Panc1 (cell line): ENCODE measurements at regions not wholly inside any gene's neighbourhood (a gene's known extent, or its start where the extent isn't known, plus 50 kb on each side); places are given as distances from the start of the nearest gene placed in this dataset.

Source experiments
- ATAC-seq: fragments of 200-7000 bp; cut with Tn5 transposase; 2 replicates; pipeline ENCODE4 v1.9.1; 2020; ENCODE audit warnings: mild to moderate bottlenecking, moderate library complexity
- BruUV-seq: library from RNA; stranded (reverse); fragments of 400-500 nt; replicated peaks from 2 replicates; lab custom pipeline; 2021; lab: Mats Ljungman, UMichigan
- CTCF ChIA-PET: fragments of 300-600 bp; sonication (Branson Sonifier 250); formaldehyde crosslinking; loops from one replicate; lab custom pipeline; 2022; ENCODE audit warnings: antibody characterized with exemption; lab: Charles Lee
- POLR2A ChIA-PET: fragments of 300-600 bp; sonication (Branson Sonifier 250); formaldehyde crosslinking; loops from one replicate; lab custom pipeline; 2022; ENCODE audit warnings: antibody characterized with exemption; lab: Charles Lee
- DNase-seq: peaks from one replicate; pipeline ENCODE4 v3.0.0-alpha.2; 2010; ENCODE audit warnings: low read depth, low spot score
- H3K27ac ChIP-seq: 2 replicates; pipeline ENCODE4 v1.5.1; 2011; ENCODE audit warnings: mild to moderate bottlenecking, low read length, inconsistent platforms
- H3K27me3 ChIP-seq: fragments of 200-500 bp; sonication (Bioruptor generic); 2 replicates; pipeline ENCODE4 v1.6.0; 2014; ENCODE audit warnings: low read length, inconsistent platforms; ENCODE audit not compliant: control insufficient read depth, insufficient read depth
- H3K36me3 ChIP-seq: fragments of 200-500 bp; sonication (Bioruptor generic); 2 replicates; pipeline ENCODE4 v1.5.1; 2014; ENCODE audit warnings: inconsistent platforms, mild to moderate bottlenecking, low read length, moderate library complexity; ENCODE audit not compliant: control insufficient read depth, insufficient read depth
- H3K4me1 ChIP-seq: 2 replicates; pipeline ENCODE4 v1.5.1; 2011; ENCODE audit warnings: inconsistent platforms, mild to moderate bottlenecking, low read length, moderate library complexity; ENCODE audit not compliant: control insufficient read depth, insufficient read depth
- H3K4me3 ChIP-seq, 2 experiments: 2 replicates each; pipeline ENCODE4 v1.5.1; 2011 to 2012; ENCODE audit warnings: low read depth in 2 of 2, low read length in 2 of 2, mild to moderate bottlenecking in 2 of 2, inconsistent platforms in 1 of 2, moderate library complexity in 1 of 2
- H3K9me3 ChIP-seq: fragments of 200-500 bp; sonication (Bioruptor generic); 2 replicates; pipeline ENCODE4 v1.5.1; 2014; ENCODE audit warnings: low read depth, mild to moderate bottlenecking, inconsistent platforms, low read length, moderate library complexity; ENCODE audit not compliant: control insufficient read depth, insufficient read depth
- CTCF ChIP-seq: fragments of 450-650 bp; IDR thresholded peaks from 2 replicates; pipeline ENCODE4 v1.5.1; 2017; ENCODE audit warnings: mild to moderate bottlenecking
- POLR2AphosphoS5 ChIP-seq: IDR thresholded peaks from 2 replicates; pipeline ENCODE4 v1.6.1; 2012; ENCODE audit warnings: mild to moderate bottlenecking, low read depth, low read length, moderate library complexity
- REST ChIP-seq, 2 experiments: IDR thresholded peaks; 2 replicates each; pipeline ENCODE4 v1.6.1; 2011 to 2012; ENCODE audit warnings: low read depth in 2 of 2, control low read depth in 1 of 2, low read length in 1 of 2, mild to moderate bottlenecking in 1 of 2, moderate library complexity in 1 of 2; ENCODE audit not compliant: insufficient read depth in 1 of 2
- SIN3A ChIP-seq: IDR thresholded peaks from 2 replicates; pipeline ENCODE4 v1.6.1; 2012; ENCODE audit warnings: low read depth, mild to moderate bottlenecking, low read length, moderate library complexity, borderline replicate concordance; ENCODE audit not compliant: insufficient read depth
- TCF7L2 ChIP-seq: IDR thresholded peaks from 2 replicates; pipeline ENCODE4 v1.6.1; 2011; ENCODE audit warnings: mild to moderate bottlenecking, low read depth, low read length, inconsistent platforms
- in situ Hi-C: cut with HindIII; loops from 2 replicates; pipeline ENCODE4 v1.10.0; 2016; ENCODE audit warnings: low sequenced_read_pairs, low pct_unique_long_range_greater_than_20kb
- intact Hi-C: fragments of 100-400 bp; cut with micrococcal nuclease; formaldehyde crosslinking; loops from one replicate; pipeline ENCODE4 v1.10.0; 2022; ENCODE audit not compliant: unreplicated experiment

DNA sequence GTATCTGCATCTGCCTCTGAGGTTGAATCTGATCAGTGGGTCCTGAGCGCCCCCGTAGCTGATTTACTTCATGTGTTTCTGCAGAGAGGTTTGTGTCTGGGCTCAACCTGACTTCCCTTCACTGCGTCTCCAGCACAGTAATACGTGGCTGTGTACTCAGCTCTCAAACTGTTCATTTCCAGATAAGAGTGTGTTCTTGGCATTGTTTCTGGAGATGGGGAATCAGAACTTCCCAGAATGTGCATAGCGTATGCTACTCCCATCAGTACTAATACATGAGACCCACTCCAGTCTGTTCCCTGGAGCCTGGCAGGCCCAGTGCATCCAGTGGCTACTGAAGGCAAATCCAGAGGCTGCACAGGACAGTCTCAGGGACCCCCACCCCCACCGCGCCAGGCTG is 1297.2 kb downstream of the TMEM121 start:
- H3K4me3 ChIP-seq: no peak overlapping the region
- ATAC-seq (no peak), DNase-seq (no peak)
- no peaks in the 10 kb centered on the region; the same call in 1 of the 2 replicates for H3K27me3 ChIP-seq
- in situ Hi-C loops: no loop called here
- no peaks in the 10 kb centered on the region for H3K36me3 ChIP-seq
- CTCF ChIA-PET: no interaction called here
- H3K27ac ChIP-seq: no peak overlapping the region
- no peaks in the 10 kb centered on the region for H3K4me1 ChIP-seq
- BruUV-seq: no TSS peak
- TF ChIP-seq REST (IDR thresholded peaks at IDR 0.05; ENCODE audit: insufficient read depth in 1 of 2, low read depth in 2 of 2, low read length in 1 of 2): no peak
- TF ChIP-seq CTCF: no peak
- intact Hi-C loops: no loop called here
- no peaks in the 10 kb centered on the region for H3K9me3 ChIP-seq
- POLR2A ChIA-PET: no interaction called here

- Histone ChIP-seq H3K4me3 (no peak overlapping the region), H3K4me1 (no peaks in the 10 kb centered on the region), H3K27ac (no peak overlapping the region), H3K9me3 (no peaks in the 10 kb centered on the region), H3K36me3 (no peaks in the 10 kb centered on the region), H3K27me3 (no peaks in the 10 kb centered on the region; the same call in 1 of the 2 replicates)
- TF ChIP-seq CTCF (no peak), REST (IDR thresholded peaks at IDR 0.05; ENCODE audit: insufficient read depth in 1 of 2, low read depth in 2 of 2, low read length in 1 of 2) (no peak), TCF7L2 (no peak), POLR2AphosphoS5 (no peak), SIN3A (no peak)
- BruUV-seq: no TSS peak
- ATAC-seq (no peak), DNase-seq (no peak)
- intact Hi-C loops: no loop called here
- ChIA-PET POLR2A (no interaction called here), CTCF (no interaction called here)
- in situ Hi-C loops: no loop called here
Observed at GRCh38 chr14:106826833-106827369, 1300.5 kb downstream of the TMEM121 start.
